Fibroblast of the aortic adventitia (primary cell): ENCODE measurements at regions not wholly inside any gene's neighbourhood (a gene's known extent, or its start where the extent isn't known, plus 50 kb on each side); places are given as distances from the start of the nearest gene placed in this dataset.

Experiments
- DNase-seq: peaks from one replicate; pipeline ENCODE4 v3.0.0-alpha.2; 2010; ENCODE audit warnings: low read depth
- H3K4me3 ChIP-seq: 2 replicates; pipeline ENCODE4 v1.5.1; 2011; ENCODE audit warnings: low read depth, mild to moderate bottlenecking, control low read depth, low read length, moderate library complexity
- CTCF ChIP-seq: IDR thresholded peaks from 2 replicates; pipeline ENCODE4 v1.5.1; 2011; ENCODE audit warnings: mild to moderate bottlenecking, low read length, control low read depth, inconsistent platforms; ENCODE audit not compliant: insufficient read depth

GRCh38 chr2:8409461-8410260, 272.2 kb upstream of the ID2 start:
- peak; percentile 13 for DNase-seq
- no peak overlapping the region for H3K4me3 ChIP-seq
- no peak for TF ChIP-seq CTCF

DNA sequence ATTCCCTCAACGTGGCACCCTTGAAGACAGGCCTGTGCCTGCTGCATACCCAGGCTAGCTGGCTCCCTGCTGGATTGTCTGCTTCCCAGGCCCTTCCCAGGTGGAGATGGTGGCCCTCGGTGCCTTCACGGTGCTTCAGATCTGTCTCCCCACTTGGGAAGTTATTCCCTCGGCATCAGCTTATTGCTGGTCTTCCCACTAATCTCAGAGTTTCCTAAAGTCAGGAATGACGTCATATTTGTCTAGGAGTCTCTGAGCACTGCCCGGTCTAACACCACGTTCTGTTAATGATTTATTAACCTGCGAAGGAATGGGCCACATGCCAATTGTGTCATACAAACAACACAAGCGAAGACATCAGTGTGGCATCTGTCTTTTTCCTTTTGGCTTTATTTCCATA, 269.8 kb upstream of the ID2 start:
- TF ChIP-seq CTCF, result no peak
- DNase-seq, result no peak
- H3K4me3 ChIP-seq, result no peak overlapping the region

GRCh38 chr2:8412586-8412985, 269.3 kb upstream of the ID2 start:
- TF ChIP-seq CTCF, result no peak
- peak; percentile 55 for DNase-seq
- no peak overlapping the region for H3K4me3 ChIP-seq

- TF ChIP-seq CTCF, result no peak
- peak; percentile 35 for DNase-seq
- H3K4me3 ChIP-seq, result no peak overlapping the region
Measured at GRCh38 chr2:8413589-8414135, 268.2 kb upstream of the ID2 start.

GRCh38 chr2:8414946-8415879, 266.6 kb upstream of the ID2 start:
- H3K4me3 ChIP-seq, result no peak overlapping the region
- no peak for TF ChIP-seq CTCF
- DNase-seq, result no peak

DNA sequence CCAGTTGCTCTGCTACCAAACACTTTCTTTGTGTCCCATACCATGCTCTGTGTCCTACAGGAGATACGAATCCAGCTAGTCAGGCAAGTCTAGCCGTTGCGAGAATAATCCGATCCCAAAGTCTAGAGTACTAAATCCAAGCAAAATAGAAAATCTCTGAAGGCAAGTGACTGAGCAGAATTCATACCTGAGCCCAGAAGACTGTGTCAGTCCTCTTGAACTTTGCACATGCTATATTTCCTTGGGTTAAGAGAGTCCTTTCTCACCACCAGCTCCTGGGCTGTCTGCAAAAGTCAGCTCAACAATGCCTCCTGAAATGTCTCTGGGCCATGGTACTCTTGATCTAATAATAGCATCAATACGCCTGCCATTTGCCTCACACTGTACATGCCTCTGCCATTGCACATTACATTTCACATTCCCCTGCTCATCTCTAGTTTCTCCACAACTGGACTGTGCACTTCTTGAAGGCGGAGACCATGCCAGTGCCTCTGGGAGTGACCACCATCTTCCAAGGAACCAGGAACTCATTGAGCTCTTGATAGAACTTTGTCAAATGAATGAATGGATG, 265.8 kb upstream of the ID2 start:
- no peak overlapping the region for H3K4me3 ChIP-seq
- no peak for TF ChIP-seq CTCF
- DNase-seq, result no peak
